ENCODE measurements at regions not wholly inside any gene's neighbourhood (a gene's known extent, or its start where the extent isn't known, plus 50 kb on each side); places are given as distances from the start of the nearest gene placed in this dataset.

DNA sequence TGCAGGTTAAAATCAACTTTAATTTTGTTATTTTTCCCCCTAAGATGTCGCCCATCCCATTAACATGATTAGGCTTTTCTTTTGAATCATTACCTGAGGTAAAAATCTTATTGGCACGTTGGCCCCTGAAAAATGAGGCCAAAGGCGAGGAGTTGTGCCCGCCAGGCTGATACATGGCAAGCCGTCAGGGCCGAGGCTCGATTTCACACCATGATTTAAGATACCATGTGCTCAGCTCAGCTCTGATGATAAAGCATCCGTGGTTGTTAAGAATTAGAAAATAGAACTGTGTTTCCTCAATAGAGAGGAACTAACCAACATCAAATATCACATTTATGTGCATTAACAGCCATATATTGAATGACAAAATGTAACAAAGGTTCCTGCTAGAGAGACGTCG lies 972.9 kb upstream of the SOX9 start:
- TF ChIP-seq CTCF (IDR thresholded peaks at IDR 0.05) (no peak), POLR2A (IDR thresholded peaks at IDR 0.05; ENCODE audit: low read depth) (no peak), POLR2AphosphoS5 (IDR thresholded peaks at IDR 0.05) (no peak)
